ENCODE measurements at regions not wholly inside any gene's neighbourhood (a gene's known extent, or its start where the extent isn't known, plus 50 kb on each side); places are given as distances from the start of the nearest gene placed in this dataset.
"Not testable (repeated sequence)": the region's sequence is repeated elsewhere in the genome, so short reads cannot be mapped to it uniquely, and the experiment has no call there.

DNA sequence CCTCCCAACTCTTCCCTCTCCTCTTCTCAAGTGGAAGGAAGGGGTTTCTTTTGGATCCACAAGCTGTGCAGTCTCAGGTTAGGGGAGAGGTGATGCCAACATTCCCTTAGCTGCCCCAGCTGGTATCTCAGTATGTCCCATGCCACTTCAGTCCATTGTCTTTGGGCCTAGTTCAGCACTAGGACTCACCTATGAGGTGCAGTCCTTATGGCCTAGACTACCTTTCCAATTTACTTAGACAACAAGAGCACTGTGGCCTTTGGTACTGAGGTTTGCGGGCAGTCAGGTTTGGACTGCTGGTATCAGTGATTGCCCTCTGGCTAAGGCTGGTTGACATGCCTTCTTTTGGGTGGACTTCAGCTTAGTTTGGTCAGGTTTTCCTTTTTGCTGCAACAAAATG, 159.9 kb downstream of the POTEH start:
- not testable (repeated sequence) for DNase-seq

DNA sequence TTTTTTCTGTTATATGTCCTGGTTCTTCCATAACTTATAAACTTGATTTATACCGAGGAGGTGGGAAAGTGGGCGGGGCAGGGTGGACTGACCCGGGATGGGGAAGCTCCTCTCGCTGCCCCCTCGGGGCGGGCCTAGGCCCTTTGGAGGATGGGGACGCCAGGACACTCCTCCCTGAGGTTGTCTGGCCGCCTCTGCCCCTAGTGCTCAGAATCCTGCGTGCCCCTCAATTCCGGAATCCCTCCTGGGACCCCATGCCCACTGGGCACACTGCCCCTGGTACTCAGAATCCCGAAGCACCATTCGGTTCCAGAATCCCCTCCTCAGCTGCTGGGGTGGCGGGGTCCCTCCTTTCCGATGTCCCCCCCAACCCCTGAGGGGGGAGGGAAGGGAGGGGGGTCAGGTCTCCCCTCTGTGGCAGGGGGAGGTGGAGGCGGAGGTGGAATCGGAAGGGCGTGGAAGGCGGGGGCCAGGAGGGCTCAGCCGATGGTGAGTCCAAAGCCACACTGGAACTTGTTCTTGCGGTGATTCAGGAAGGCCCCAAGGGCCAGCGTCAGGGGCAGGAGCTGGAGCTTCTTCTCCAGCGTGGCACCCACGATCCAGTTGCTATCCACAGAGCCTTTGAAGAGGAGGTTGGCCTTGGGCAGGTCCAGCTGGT, 164.0 kb downstream of the POTEH start:
- DNase-seq, result not testable (repeated sequence)

- not testable (repeated sequence) for DNase-seq
Measured at GRCh38 chr22:15854421-15854820, 164.6 kb downstream of the POTEH start.

DNA sequence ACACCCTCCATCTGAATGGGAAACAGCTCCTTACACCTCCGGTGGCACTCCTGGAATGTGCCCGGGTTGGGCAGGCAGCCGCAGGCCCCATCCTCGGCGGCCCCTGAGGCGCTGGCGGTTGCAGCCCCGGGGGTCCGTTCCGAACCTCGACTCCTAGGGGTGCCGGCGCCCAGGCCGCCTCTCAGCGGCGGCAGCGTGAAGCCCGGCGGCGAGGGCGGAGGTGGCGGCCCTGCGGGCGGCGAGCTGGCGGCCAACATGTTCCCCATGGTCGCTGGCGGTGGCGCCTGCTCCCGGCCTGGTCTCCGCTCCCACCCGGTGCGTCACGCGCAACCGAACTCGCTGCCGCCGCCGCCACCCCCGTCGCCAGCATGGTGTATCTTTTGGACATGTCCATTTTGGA, 165.2 kb downstream of the POTEH start:
- not testable (repeated sequence) for DNase-seq

DNA sequence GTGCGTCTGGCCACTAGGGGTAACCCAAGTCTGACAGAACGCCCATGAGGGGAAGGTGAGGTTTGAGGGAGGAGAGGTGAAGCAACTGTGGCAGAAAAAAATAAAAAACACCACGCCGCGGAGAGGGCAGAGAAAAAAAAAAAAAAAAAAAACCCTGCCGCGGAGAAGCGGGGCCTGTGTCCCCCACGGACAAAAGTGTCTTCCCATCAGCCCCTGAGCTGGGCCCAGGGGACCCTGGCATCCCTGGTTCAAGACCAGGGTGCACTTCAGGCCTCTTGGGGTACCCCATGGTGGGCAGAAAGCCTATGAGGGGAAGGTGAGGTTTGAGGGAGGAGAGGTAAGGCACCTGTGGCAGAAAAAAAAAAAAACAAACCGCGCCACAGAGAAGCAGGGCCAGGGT, 191.1 kb downstream of the POTEH start:
- not testable (repeated sequence) for DNase-seq

DNA sequence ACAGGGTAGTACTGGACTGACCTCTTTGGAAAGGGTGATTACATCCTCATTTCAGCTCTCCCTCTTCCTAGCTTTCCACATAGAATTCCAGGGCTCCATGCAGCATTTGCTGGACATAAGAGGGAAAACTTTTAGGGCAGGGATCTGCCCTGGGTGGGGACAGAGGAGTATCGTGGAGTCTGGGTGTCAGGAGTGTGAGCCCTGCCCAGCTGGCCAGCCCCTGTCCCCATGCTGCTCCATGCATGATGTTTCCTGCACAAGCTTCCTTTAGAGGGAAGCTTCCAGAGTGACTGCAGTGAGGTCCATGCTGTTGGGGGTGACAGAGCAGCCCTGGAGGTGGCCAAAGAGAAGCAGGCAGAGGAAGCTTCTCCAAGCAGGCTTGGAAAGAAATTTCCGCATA, 214.5 kb downstream of the POTEH start:
- DNase-seq, result not testable (repeated sequence)

GRCh38 chr22:15911704-15912103, 221.9 kb downstream of the POTEH start:
- not testable (repeated sequence) for DNase-seq

- DNase-seq, result not testable (repeated sequence)
Measured at GRCh38 chr22:15919120-15919519, 229.3 kb downstream of the POTEH start.

DNA sequence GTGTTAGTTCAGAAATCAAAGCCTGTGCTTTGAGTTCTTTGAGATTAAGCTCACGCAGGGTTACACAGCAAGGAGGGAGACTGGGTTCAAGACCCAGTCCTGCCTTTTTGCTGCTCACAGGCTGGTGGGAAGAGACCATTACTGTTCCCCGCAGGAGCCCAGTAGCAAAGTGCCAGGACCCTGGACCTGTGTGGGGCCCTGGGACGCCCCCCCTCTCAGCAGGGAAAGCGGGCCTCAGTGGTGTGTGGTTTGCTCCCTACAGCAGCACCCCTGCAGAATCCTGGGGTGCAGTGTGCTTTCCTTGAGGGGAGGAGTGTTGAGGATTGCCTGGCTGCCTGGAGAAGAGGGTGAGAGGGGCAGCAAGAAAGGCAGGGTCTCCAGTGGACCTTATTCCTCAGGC, 231.1 kb downstream of the POTEH start:
- DNase-seq, result not testable (repeated sequence)

- DNase-seq, result not testable (repeated sequence)
Measured at GRCh38 chr22:15922132-15922531, 232.3 kb downstream of the POTEH start.

GRCh38 chr22:15922666-15923065, 232.8 kb downstream of the POTEH start:
- DNase-seq, result not testable (repeated sequence)

DNA sequence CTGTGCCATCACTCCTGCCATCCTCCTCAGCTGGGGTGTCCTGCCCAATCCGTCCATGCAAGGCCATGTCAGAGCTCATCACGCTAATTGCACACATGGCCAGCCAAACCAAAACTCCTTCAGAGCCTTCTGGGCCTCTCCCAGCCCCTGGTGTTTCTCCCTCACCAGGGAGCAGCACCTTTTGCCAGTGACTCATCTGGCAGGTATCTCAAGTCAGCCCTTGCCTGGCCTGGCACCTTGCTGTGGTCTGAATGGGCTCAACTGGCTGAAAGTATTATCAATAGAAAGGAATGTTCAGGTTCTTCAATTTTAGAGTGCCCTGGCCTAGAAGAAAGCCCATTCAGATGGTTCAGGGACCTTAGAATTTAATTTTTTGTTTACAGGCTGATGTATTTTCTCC, 235.0 kb downstream of the POTEH start:
- not testable (repeated sequence) for DNase-seq

DNA sequence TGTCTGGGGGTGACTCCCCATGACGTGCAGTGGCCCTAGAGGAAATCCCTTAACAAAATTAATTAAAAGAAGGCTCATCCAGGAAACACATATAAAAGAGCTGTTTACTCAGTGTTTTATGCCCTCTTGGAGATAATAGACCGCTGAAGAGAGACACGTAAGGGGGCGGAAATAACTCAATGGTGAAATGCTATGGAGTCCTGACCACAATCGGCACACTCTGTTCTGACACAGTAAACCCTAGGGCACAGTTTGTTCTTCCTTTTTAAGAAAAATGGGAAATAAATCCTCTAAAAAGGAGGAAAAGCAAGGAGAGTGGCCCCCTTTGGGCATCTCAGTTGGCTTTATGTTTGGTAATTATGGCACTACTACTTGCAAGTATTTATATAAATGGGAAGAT, 237.3 kb downstream of the POTEH start:
- DNase-seq, result not testable (repeated sequence)
